Body of pancreas (tissue), 4 donors: ENCODE measurements at regions not wholly inside any gene's neighbourhood (a gene's known extent, or its start where the extent isn't known, plus 50 kb on each side); places are given as distances from the start of the nearest gene placed in this dataset.

Experiments used
- POLR2A ChIP-seq, 3 donors: fragments of 450-650 bp; IDR thresholded peaks; one replicate each; pipeline ENCODE4 v1.6.1; 2016; ENCODE audit warnings: antibody characterized with exemption in 3 of 3, mild to moderate bottlenecking in 2 of 3
- TF ChIP-seq, protein P1 (sequence below), 7 experiments: fragments of 450-650 bp in 4 of 7; fragments of 200-600 bp in 3 of 7; sonication (generic) in 3 of 7; IDR thresholded peaks; one replicate each; pipeline ENCODE4 v1.5.1; 2016 to 2019; ENCODE audit warnings: antibody characterized with exemption in 7 of 7

GRCh38 chr4:16293210-16293838 is 67.1 kb upstream of the TAPT1 start:
- TF ChIP-seq, protein P1, sequence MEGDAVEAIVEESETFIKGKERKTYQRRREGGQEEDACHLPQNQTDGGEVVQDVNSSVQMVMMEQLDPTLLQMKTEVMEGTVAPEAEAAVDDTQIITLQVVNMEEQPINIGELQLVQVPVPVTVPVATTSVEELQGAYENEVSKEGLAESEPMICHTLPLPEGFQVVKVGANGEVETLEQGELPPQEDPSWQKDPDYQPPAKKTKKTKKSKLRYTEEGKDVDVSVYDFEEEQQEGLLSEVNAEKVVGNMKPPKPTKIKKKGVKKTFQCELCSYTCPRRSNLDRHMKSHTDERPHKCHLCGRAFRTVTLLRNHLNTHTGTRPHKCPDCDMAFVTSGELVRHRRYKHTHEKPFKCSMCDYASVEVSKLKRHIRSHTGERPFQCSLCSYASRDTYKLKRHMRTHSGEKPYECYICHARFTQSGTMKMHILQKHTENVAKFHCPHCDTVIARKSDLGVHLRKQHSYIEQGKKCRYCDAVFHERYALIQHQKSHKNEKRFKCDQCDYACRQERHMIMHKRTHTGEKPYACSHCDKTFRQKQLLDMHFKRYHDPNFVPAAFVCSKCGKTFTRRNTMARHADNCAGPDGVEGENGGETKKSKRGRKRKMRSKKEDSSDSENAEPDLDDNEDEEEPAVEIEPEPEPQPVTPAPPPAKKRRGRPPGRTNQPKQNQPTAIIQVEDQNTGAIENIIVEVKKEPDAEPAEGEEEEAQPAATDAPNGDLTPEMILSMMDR (IDR thresholded peaks at IDR 0.05) = no peak
- TF ChIP-seq POLR2A (IDR thresholded peaks at IDR 0.05) = no peak
